HEK293 (cell line): ENCODE measurements at regions not wholly inside any gene's neighbourhood (a gene's known extent, or its start where the extent isn't known, plus 50 kb on each side); places are given as distances from the start of the nearest gene placed in this dataset.

Experiments
- CTCF ChIP-seq: fragments of 450-650 bp; formaldehyde crosslinking; IDR thresholded peaks from 2 replicates; pipeline ENCODE4 v1.5.1; 2016; ENCODE audit warnings: missing biosample characterization, missing genetic modification characterization
- ELK4 ChIP-seq: IDR thresholded peaks from 2 replicates; pipeline ENCODE4 v1.6.1; 2011; ENCODE audit warnings: mild to moderate bottlenecking, low read depth, low read length, borderline replicate concordance
- GLIS1 ChIP-seq: fragments of 450-650 bp; formaldehyde crosslinking; IDR thresholded peaks from 2 replicates; pipeline ENCODE4 v1.5.1; 2016; ENCODE audit warnings: missing biosample characterization, missing genetic modification characterization
- YY1 ChIP-seq: fragments of 450-650 bp; formaldehyde crosslinking; IDR thresholded peaks from 2 replicates; pipeline ENCODE4 v1.5.1; 2018; ENCODE audit warnings: missing biosample characterization, missing genetic modification characterization
- ZBTB11 ChIP-seq: fragments of 450-650 bp; formaldehyde crosslinking; conservative IDR thresholded peaks from 2 replicates; pipeline ENCODE4 v1.5.1; 2016; ENCODE audit warnings: low read depth, missing biosample characterization, missing genetic modification characterization
- ZBTB20 ChIP-seq: fragments of 450-650 bp; formaldehyde crosslinking; IDR thresholded peaks from 2 replicates; pipeline ENCODE4 v1.5.1; 2016; ENCODE audit warnings: missing biosample characterization, missing genetic modification characterization
- ZNF114 ChIP-seq: fragments of 450-650 bp; formaldehyde crosslinking; IDR thresholded peaks from 2 replicates; pipeline ENCODE4 v1.5.0; 2017; ENCODE audit warnings: missing biosample characterization, missing genetic modification characterization
- ZNF146 ChIP-seq: fragments of 450-650 bp; formaldehyde crosslinking; IDR thresholded peaks from 2 replicates; pipeline ENCODE4 v1.5.1; 2016; ENCODE audit warnings: missing biosample characterization, missing genetic modification characterization
- ZNF155 ChIP-seq: fragments of 450-650 bp; formaldehyde crosslinking; IDR thresholded peaks from 2 replicates; pipeline ENCODE4 v1.5.1; 2016; ENCODE audit warnings: missing biosample characterization, missing genetic modification characterization
- ZNF16 ChIP-seq: fragments of 450-650 bp; formaldehyde crosslinking; IDR thresholded peaks from 2 replicates; pipeline ENCODE4 v1.5.1; 2016; ENCODE audit warnings: low read depth, missing biosample characterization, missing genetic modification characterization
- ZNF184 ChIP-seq: fragments of 450-650 bp; IDR thresholded peaks from 2 replicates; pipeline ENCODE4 v1.5.1; 2018; ENCODE audit warnings: missing biosample characterization, mild to moderate bottlenecking, missing genetic modification characterization
- ZNF274 ChIP-seq, 2 experiments: fragments of 200-500 bp in 1 of 2; fragments of 450-650 bp in 1 of 2; sonication (Bioruptor generic) in 1 of 2; formaldehyde crosslinking in 1 of 2; IDR thresholded peaks; 2 replicates each; pipeline versions ENCODE4 v1.5.1 to v1.6.1; 2014 to 2016; ENCODE audit warnings: borderline replicate concordance in 1 of 2, inconsistent platforms in 1 of 2, low read length in 1 of 2, missing biosample characterization in 1 of 2, missing genetic modification characterization in 1 of 2
- ZNF366 ChIP-seq: fragments of 450-650 bp; formaldehyde crosslinking; conservative IDR thresholded peaks from 2 replicates; pipeline ENCODE4 v1.5.1; 2016; ENCODE audit warnings: missing biosample characterization, missing genetic modification characterization
- ZNF639 ChIP-seq: fragments of 450-650 bp; formaldehyde crosslinking; IDR thresholded peaks from 2 replicates; pipeline ENCODE4 v1.5.1; 2016; ENCODE audit warnings: missing biosample characterization, missing genetic modification characterization

- TF ChIP-seq ZBTB11 (tag by site-specific recombination) (no peak), ZNF114 (no peak), CTCF (tag by site-specific recombination) (no peak), ZNF366 (no peak), GLIS1 (tag by site-specific recombination) (no peak), ZBTB20 (tag by site-specific recombination) (no peak), ZNF184 (tag by site-specific recombination) (no peak), YY1 (tag by site-specific recombination) (no peak), ZNF274 (IDR thresholded peaks at IDR 0.05; ENCODE audit: low read length) (no peak), ZNF274 (tag by site-specific recombination; IDR thresholded peaks at IDR 0.05; ENCODE audit: borderline replicate concordance) (no peak), ZNF16 (no peak), ZNF639 (tag by site-specific recombination) (no peak), ZNF146 (tag by site-specific recombination) (no peak), ELK4 (no peak), ZNF155 (no peak)
Measured at GRCh38 chr5:41637869-41638268, 127.5 kb upstream of the PLCXD3 start.
